Ishikawa (cell line): ENCODE measurements at regions not wholly inside any gene's neighbourhood (a gene's known extent, or its start where the extent isn't known, plus 50 kb on each side); places are given as distances from the start of the nearest gene placed in this dataset.

Experiments used
- CREB1 ChIP-seq: IDR thresholded peaks from 2 replicates; pipeline ENCODE4 v1.6.1; 2012; ENCODE audit warnings: low read depth
- EGR1 ChIP-seq: IDR thresholded peaks from 2 replicates; pipeline ENCODE4 v1.6.1; 2012
- EP300 ChIP-seq: IDR thresholded peaks from 2 replicates; pipeline ENCODE4 v1.6.1; 2012; ENCODE audit warnings: borderline replicate concordance
- FOXM1 ChIP-seq: IDR thresholded peaks from 2 replicates; pipeline ENCODE4 v1.6.1; 2012; ENCODE audit warnings: low read depth, borderline replicate concordance
- MAX ChIP-seq: IDR thresholded peaks from 2 replicates; pipeline ENCODE4 v1.6.1; 2012
- RAD21 ChIP-seq: IDR thresholded peaks from 2 replicates; pipeline ENCODE4 v1.6.1; 2012; ENCODE audit warnings: low read depth
- REST ChIP-seq: IDR thresholded peaks from 2 replicates; pipeline ENCODE4 v1.6.1; 2012; ENCODE audit warnings: low read depth, mild to moderate bottlenecking
- TAF1 ChIP-seq: IDR thresholded peaks from 2 replicates; pipeline ENCODE4 v1.6.1; 2012; ENCODE audit warnings: low read depth, mild to moderate bottlenecking
- TCF12 ChIP-seq: IDR thresholded peaks from 2 replicates; pipeline ENCODE4 v1.6.1; 2012; ENCODE audit warnings: low read depth
- TEAD4 ChIP-seq: IDR thresholded peaks from 2 replicates; pipeline ENCODE4 v1.6.1; 2012
- YY1 ChIP-seq: IDR thresholded peaks from 2 replicates; pipeline ENCODE4 v1.6.1; 2012; ENCODE audit warnings: low read depth
- TF ChIP-seq, protein P1 (sequence below): IDR thresholded peaks from 2 replicates; pipeline ENCODE4 v1.6.1; 2012

DNA sequence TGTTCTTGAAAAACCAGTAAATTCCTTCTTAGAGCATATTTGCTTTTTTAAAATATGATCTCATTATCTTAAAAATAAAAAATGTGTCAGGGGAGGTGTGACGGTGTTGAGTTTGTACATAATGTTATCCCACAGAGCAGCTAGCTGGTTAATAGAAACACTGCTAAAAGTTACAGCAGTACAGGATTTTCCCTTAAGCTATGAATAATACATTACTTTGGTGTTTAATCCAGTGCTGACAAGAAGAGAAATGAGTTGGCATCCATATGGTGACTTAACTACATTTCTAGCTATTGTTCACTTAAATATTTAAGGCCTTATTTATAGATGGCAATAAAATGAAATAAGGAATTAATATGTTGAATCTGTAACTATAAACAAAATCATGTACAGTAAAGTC, 883.1 kb downstream of the CDH18 start:
- TF ChIP-seq FOXM1, result no peak
- TF ChIP-seq TAF1, result no peak
- no peak for TF ChIP-seq YY1
- TF ChIP-seq REST, result no peak
- TF ChIP-seq EP300, result no peak
- TF ChIP-seq RAD21, result no peak
- no peak for TF ChIP-seq MAX
- no peak for TF ChIP-seq TEAD4
- TF ChIP-seq, protein P1, sequence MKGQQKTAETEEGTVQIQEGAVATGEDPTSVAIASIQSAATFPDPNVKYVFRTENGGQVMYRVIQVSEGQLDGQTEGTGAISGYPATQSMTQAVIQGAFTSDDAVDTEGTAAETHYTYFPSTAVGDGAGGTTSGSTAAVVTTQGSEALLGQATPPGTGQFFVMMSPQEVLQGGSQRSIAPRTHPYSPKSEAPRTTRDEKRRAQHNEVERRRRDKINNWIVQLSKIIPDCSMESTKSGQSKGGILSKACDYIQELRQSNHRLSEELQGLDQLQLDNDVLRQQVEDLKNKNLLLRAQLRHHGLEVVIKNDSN, result no peak
- no peak for TF ChIP-seq TCF12
- no peak for TF ChIP-seq CREB1
- no peak for TF ChIP-seq EGR1
